ENCODE measurements at regions not wholly inside any gene's neighbourhood (a gene's known extent, or its start where the extent isn't known, plus 50 kb on each side); places are given as distances from the start of the nearest gene placed in this dataset.

- Histone ChIP-seq H3K36me3 (ENCODE audit: control insufficient read depth, insufficient read depth, low read length) (no peaks in the 10 kb centered on the region), H3K27me3 (ENCODE audit: control insufficient read depth, insufficient read depth, low read length) (no peaks in the 10 kb centered on the region), H3K4me3 (ENCODE audit: low read depth, low read length) (no peak overlapping the region)
- no peak for DNase-seq (ENCODE audit: low read depth)
- TF ChIP-seq, protein P1, sequence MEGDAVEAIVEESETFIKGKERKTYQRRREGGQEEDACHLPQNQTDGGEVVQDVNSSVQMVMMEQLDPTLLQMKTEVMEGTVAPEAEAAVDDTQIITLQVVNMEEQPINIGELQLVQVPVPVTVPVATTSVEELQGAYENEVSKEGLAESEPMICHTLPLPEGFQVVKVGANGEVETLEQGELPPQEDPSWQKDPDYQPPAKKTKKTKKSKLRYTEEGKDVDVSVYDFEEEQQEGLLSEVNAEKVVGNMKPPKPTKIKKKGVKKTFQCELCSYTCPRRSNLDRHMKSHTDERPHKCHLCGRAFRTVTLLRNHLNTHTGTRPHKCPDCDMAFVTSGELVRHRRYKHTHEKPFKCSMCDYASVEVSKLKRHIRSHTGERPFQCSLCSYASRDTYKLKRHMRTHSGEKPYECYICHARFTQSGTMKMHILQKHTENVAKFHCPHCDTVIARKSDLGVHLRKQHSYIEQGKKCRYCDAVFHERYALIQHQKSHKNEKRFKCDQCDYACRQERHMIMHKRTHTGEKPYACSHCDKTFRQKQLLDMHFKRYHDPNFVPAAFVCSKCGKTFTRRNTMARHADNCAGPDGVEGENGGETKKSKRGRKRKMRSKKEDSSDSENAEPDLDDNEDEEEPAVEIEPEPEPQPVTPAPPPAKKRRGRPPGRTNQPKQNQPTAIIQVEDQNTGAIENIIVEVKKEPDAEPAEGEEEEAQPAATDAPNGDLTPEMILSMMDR (IDR thresholded peaks at IDR 0.05; ENCODE audit: insufficient read depth, low read length, poor library complexity, severe bottlenecking) = no peak
Observed at GRCh38 chr17:77377710-77378235, 237.0 kb downstream of the SEC14L1 start.

DNA sequence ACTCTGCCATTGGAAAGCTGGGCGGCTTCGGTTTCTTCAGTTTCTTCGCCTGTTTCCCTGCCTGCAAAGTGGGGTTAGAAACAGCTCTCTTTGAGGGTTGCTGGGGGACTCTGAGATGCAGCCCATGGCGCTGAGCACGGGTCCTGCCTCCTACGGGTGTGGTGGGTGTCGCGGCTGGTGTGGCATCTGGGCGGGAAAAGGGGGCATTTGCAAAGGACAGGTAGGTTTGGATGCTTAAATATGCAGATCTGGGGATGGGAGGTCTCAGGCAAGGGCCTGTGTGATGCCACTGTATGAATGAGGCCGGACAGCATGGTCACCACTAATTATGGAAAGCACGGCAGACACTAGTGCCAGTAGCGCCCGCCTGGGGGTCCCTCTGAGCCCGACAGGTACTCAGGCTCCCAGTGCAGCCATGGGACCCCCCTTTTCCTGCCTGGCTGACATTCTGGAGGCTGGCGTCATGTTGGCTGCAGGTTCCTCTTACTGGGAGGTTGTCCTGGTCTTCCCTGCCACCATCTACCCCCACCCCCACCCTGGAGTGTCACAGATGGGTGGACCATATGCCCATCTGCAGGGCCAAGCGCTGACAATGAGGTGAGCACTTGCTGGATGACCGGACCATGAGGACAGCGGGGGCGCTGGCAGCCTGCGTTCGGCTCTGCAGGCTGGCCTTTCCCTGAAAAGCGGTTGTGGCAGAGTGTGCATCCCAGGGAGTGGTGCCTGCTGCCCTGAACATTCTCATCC lies 237.7 kb downstream of the SEC14L1 start:
- Histone ChIP-seq H3K4me3 (ENCODE audit: low read depth, low read length) (no peak overlapping the region), H3K36me3 (ENCODE audit: control insufficient read depth, insufficient read depth, low read length) (no peaks in the 10 kb centered on the region), H3K27me3 (ENCODE audit: control insufficient read depth, insufficient read depth, low read length) (no peaks in the 10 kb centered on the region)
- TF ChIP-seq, protein P1 (IDR thresholded peaks at IDR 0.05; ENCODE audit: insufficient read depth, low read length, poor library complexity, severe bottlenecking) = no peak
- no peak for DNase-seq (ENCODE audit: low read depth)

- Histone ChIP-seq H3K4me3 (ENCODE audit: low read depth, low read length) (no peak overlapping the region), H3K27me3 (ENCODE audit: control insufficient read depth, insufficient read depth, low read length) (no peaks in the 10 kb centered on the region), H3K36me3 (ENCODE audit: control insufficient read depth, insufficient read depth, low read length) (no peaks in the 10 kb centered on the region)
- no peak for DNase-seq (ENCODE audit: low read depth)
- TF ChIP-seq, protein P1 (IDR thresholded peaks at IDR 0.05; ENCODE audit: insufficient read depth, low read length, poor library complexity, severe bottlenecking) = no peak
Observed at GRCh38 chr17:77379065-77379428, 238.3 kb downstream of the SEC14L1 start.

DNA sequence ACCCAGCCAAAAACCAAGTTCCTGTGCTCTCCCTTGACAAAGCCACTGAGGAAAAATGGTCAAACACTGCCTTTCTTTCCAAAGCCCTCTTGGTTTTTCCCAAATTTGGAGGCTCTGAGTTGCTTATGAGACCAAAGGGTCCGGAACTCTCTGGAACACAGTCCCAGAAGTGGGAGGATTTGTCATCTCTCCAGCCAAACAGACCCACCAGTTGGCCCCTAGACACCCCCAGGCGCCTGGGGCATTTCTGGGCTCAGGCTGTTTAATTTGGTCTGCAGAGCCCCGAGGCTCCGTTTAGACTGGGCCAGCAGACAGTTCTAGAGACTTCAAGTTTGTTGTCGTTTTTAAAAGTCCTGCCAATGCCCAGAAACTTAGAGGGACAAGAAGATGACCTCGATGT lies 239.1 kb downstream of the SEC14L1 start:
- TF ChIP-seq, protein P1 (IDR thresholded peaks at IDR 0.05; ENCODE audit: insufficient read depth, low read length, poor library complexity, severe bottlenecking) = no peak
- Histone ChIP-seq H3K27me3 (ENCODE audit: control insufficient read depth, insufficient read depth, low read length) (no peaks in the 10 kb centered on the region), H3K4me3 (ENCODE audit: low read depth, low read length) (no peak overlapping the region), H3K36me3 (ENCODE audit: control insufficient read depth, insufficient read depth, low read length) (no peaks in the 10 kb centered on the region)
- DNase-seq (ENCODE audit: low read depth) = no peak

DNA sequence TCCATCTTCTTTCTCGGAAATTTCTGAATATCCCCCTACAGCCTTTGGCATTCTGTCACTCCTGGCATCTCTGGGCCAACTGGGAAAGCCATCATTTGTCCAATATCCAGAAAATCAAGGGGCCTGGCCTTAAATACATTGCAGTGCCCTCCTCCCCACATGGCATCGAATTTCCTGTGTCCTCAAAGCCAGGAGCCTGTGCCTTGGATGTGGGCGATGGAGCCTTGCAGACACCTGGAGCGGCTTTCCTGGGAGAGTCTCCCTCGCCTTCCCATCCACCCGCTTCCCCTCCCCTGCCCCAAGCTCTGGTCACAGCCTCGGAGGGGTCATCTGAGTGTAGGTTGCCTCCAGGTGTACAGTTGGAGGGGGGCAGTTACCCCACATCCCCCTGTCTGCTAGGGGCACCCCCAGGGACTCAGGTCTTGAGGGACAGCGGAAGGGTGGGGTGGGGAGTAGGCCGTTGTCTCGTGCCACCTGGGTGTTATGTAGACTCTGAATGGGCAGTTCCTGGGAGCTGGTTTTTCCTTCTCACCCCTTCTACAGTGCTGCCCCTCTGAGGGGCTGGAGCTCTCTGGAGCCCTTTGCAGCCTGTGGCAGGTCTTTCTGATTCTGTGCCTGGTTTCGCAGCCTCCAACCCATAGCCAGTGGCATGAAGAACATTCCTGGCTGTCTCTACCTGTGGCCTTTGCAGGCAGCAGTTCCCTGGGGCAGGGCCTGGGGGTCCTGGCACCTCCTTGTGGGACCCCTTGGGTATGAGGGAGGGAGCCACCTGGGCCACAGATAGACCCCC lies 239.8 kb downstream of the SEC14L1 start:
- TF ChIP-seq, protein P1 (IDR thresholded peaks at IDR 0.05; ENCODE audit: insufficient read depth, low read length, poor library complexity, severe bottlenecking) = no peak
- H3K27me3 ChIP-seq (ENCODE audit: control insufficient read depth, insufficient read depth, low read length) = no peaks in the 10 kb centered on the region
- no peak overlapping the region for H3K4me3 ChIP-seq (ENCODE audit: low read depth, low read length)
- DNase-seq (ENCODE audit: low read depth) = no peak
- no peaks in the 10 kb centered on the region for H3K36me3 ChIP-seq (ENCODE audit: control insufficient read depth, insufficient read depth, low read length)
